A549 (cell line): ENCODE measurements at regions not wholly inside any gene's neighbourhood (a gene's known extent, or its start where the extent isn't known, plus 50 kb on each side); places are given as distances from the start of the nearest gene placed in this dataset.

Experiments
- ATAC-seq, 2 experiments: fragments of 200-7000 bp in 1 of 2; fragments of >200 bp in 1 of 2; cut with Nextera tagmentation in 1 of 2; cut with Tn5 transposase in 1 of 2; 3 replicates each; pipeline versions ENCODE4 v1.8.0 to v1.9.1; 2018 to 2020; ENCODE audit warnings: mild to moderate bottlenecking in 1 of 2, moderate library complexity in 1 of 2
- CTCF ChIA-PET: fragments of 300-600 bp; sonication (Branson Sonifier 250); formaldehyde crosslinking; extraction: SDS; loops from one replicate; lab custom pipeline; 2021; ENCODE audit warnings: antibody characterized with exemption, inconsistent platforms; lab: Yijun Ruan, JAX
- POLR2A ChIA-PET: fragments of 350-600 bp; formaldehyde crosslinking; extraction: SDS; loops from one replicate; lab custom pipeline; 2021; ENCODE audit warnings: antibody characterized with exemption, inconsistent platforms; lab: Yijun Ruan, JAX
- DNase-seq, 2 experiments: peaks; one replicate each; pipeline versions ENCODE4 v3.0.0 to v3.0.0-alpha.2; 2011 to 2016; ENCODE audit warnings: low read depth in 1 of 2, low spot score in 1 of 2
- FAIRE-seq: peaks from 2 replicates; lab custom pipeline; 2011; peaks lifted over from hg19 to GRCh38; lab: Jason Lieb, UNC
- H3K27ac ChIP-seq, 2 experiments: fragments of >200 bp; sonication (Bioruptor Twin); formaldehyde crosslinking; 3 replicates each; pipeline ENCODE4 v1.5.1; 2016 to 2017
- H3K4me1 ChIP-seq: fragments of >200 bp; sonication (Bioruptor Twin); formaldehyde crosslinking; 3 replicates; pipeline ENCODE4 v1.6.1; 2016
- H3K4me2 ChIP-seq: fragments of >200 bp; sonication (Bioruptor Twin); formaldehyde crosslinking; 3 replicates; pipeline ENCODE4 v1.6.1; 2016
- H3K4me3 ChIP-seq: fragments of >200 bp; sonication (Bioruptor Twin); formaldehyde crosslinking; 3 replicates; pipeline ENCODE4 v1.5.1; 2016
- H3K9me3 ChIP-seq: fragments of >200 bp; sonication (Bioruptor Twin); formaldehyde crosslinking; 3 replicates; pipeline ENCODE4 v1.6.1; 2016
- BHLHE40 ChIP-seq: IDR thresholded peaks from 2 replicates; pipeline ENCODE4 v1.6.1; 2012; ENCODE audit warnings: low read depth, low read length, inconsistent platforms
- CBX2 ChIP-seq: fragments of 200-600 bp; sonication (generic); IDR thresholded peaks from 2 replicates; pipeline ENCODE4 v1.6.1; 2016; ENCODE audit warnings: low read depth, mild to moderate bottlenecking, borderline replicate concordance
- CEBPB ChIP-seq, 2 experiments: fragments of >200 bp in 1 of 2; sonication (Bioruptor Twin) in 1 of 2; formaldehyde crosslinking in 1 of 2; IDR thresholded peaks; 2 replicates each; pipeline ENCODE4 v1.6.1; 2012 to 2016
- E2F6 ChIP-seq: IDR thresholded peaks from 2 replicates; pipeline ENCODE4 v1.6.1; 2012; ENCODE audit warnings: low read depth, borderline replicate concordance
- EHF ChIP-seq: fragments of 250-450 bp; sonication (Bioruptor Pico); IDR thresholded peaks from 2 replicates; pipeline ENCODE4 v1.5.0; 2020; ENCODE audit warnings: mild to moderate bottlenecking
- EP300 ChIP-seq, 2 experiments: fragments of >200 bp; sonication (Bioruptor Twin); formaldehyde crosslinking; IDR thresholded peaks; 2 replicates in 1 of 2; 3 replicates in 1 of 2; pipeline ENCODE4 v1.6.1; 2016 to 2017
- ESRRA ChIP-seq: fragments of 150-350 bp; IDR thresholded peaks from 2 replicates; pipeline ENCODE4 v1.6.1; 2014; ENCODE audit warnings: mild to moderate bottlenecking, low read length, borderline replicate concordance
- FOSL2 ChIP-seq, 2 experiments: fragments of 450-650 bp in 1 of 2; fragments of >200 bp in 1 of 2; sonication (Bioruptor Twin) in 1 of 2; formaldehyde crosslinking; IDR thresholded peaks; 2 replicates each; pipeline versions ENCODE4 v1.5.0 to v1.6.1; 2016 to 2020; ENCODE audit warnings: mild to moderate bottlenecking in 1 of 2, moderate library complexity in 1 of 2
- HOXA7 ChIP-seq: fragments of 250-450 bp; sonication (Bioruptor Pico); IDR thresholded peaks from 2 replicates; pipeline ENCODE4 v1.5.0; 2020; ENCODE audit warnings: mild to moderate bottlenecking, moderate library complexity
- JUNB ChIP-seq: fragments of >200 bp; sonication (Bioruptor Twin); formaldehyde crosslinking; IDR thresholded peaks from 2 replicates; pipeline ENCODE4 v1.6.1; 2016
- KDM1A ChIP-seq: fragments of 200-600 bp; sonication (generic); IDR thresholded peaks from 2 replicates; pipeline ENCODE4 v1.6.1; 2016; ENCODE audit warnings: low read depth, mild to moderate bottlenecking
- MAZ ChIP-seq: fragments of 150-350 bp; IDR thresholded peaks from 2 replicates; pipeline ENCODE4 v1.6.1; 2014; ENCODE audit warnings: antibody characterized with exemption, low read depth, low read length, borderline replicate concordance
- MYC ChIP-seq: IDR thresholded peaks from 2 replicates; pipeline ENCODE4 v1.6.1; 2012; ENCODE audit warnings: mild to moderate bottlenecking, inconsistent platforms, low read length, improper control_type of control experiment, borderline replicate concordance
- NFE2L2 ChIP-seq: fragments of 150-350 bp; conservative IDR thresholded peaks from 2 replicates; pipeline ENCODE4 v1.6.1; 2014; ENCODE audit warnings: low read length
- NPAS2 ChIP-seq: fragments of 250-450 bp; sonication (Bioruptor Pico); IDR thresholded peaks from 2 replicates; pipeline ENCODE4 v1.8.0; 2022; ENCODE audit warnings: mild to moderate bottlenecking, moderate library complexity, borderline replicate concordance
- NR3C1 ChIP-seq: fragments of >200 bp; sonication (Bioruptor Twin); formaldehyde crosslinking; IDR thresholded peaks from 3 replicates; pipeline ENCODE4 v1.6.1; 2017
- PHF8 ChIP-seq: fragments of 200-600 bp; sonication (generic); IDR thresholded peaks from 2 replicates; pipeline ENCODE4 v1.6.1; 2016; ENCODE audit warnings: low read depth, mild to moderate bottlenecking, antibody characterized with exemption, moderate library complexity, borderline replicate concordance
- RAD21 ChIP-seq, 2 experiments: fragments of >200 bp in 1 of 2; sonication (Bioruptor Twin) in 1 of 2; formaldehyde crosslinking in 1 of 2; IDR thresholded peaks in 1 of 2; conservative IDR thresholded peaks in 1 of 2; 2 replicates in 1 of 2; 3 replicates in 1 of 2; pipeline ENCODE4 v1.6.1; 2012 to 2018; ENCODE audit warnings: inconsistent platforms in 1 of 2
- RARB ChIP-seq: fragments of 250-450 bp; sonication (Bioruptor Pico); IDR thresholded peaks from 2 replicates; pipeline ENCODE4 v1.8.0; 2021; ENCODE audit warnings: mild to moderate bottlenecking, moderate library complexity
- RCOR1 ChIP-seq: fragments of 150-350 bp; IDR thresholded peaks from 2 replicates; pipeline ENCODE4 v1.6.1; 2014; ENCODE audit warnings: antibody characterized with exemption, low read length, low read depth
- RFX5 ChIP-seq: fragments of 450-650 bp; IDR thresholded peaks from 2 replicates; pipeline ENCODE4 v1.7.1; 2014; ENCODE audit warnings: antibody characterized with exemption, mild to moderate bottlenecking, moderate library complexity
- RNF2 ChIP-seq: fragments of 200-600 bp; sonication (generic); IDR thresholded peaks from 2 replicates; pipeline ENCODE4 v1.6.1; 2016; ENCODE audit warnings: low read depth, mild to moderate bottlenecking, antibody characterized with exemption, moderate library complexity, borderline replicate concordance
- SMC3 ChIP-seq: fragments of >200 bp; sonication (Bioruptor Twin); formaldehyde crosslinking; IDR thresholded peaks from 3 replicates; pipeline ENCODE4 v1.6.1; 2018; ENCODE audit warnings: inconsistent platforms
- SREBF2 ChIP-seq: fragments of 450-650 bp; IDR thresholded peaks from 2 replicates; pipeline ENCODE4 v1.6.1; 2014; ENCODE audit warnings: mild to moderate bottlenecking, moderate library complexity
- TFCP2L1 ChIP-seq: fragments of 250-450 bp; sonication (Bioruptor Pico); IDR thresholded peaks from 2 replicates; pipeline ENCODE4 v1.5.0; 2021; ENCODE audit warnings: mild to moderate bottlenecking
- USF2 ChIP-seq: fragments of 450-650 bp; IDR thresholded peaks from 2 replicates; pipeline ENCODE4 v1.6.1; 2014; ENCODE audit warnings: antibody characterized with exemption
- ZC3H11A ChIP-seq: fragments of 450-650 bp; IDR thresholded peaks from 2 replicates; pipeline ENCODE4 v1.6.1; 2014; ENCODE audit warnings: antibody characterized with exemption, mild to moderate bottlenecking
- ZFP36 ChIP-seq: fragments of 450-650 bp; IDR thresholded peaks from 2 replicates; pipeline ENCODE4 v1.6.1; 2014; ENCODE audit warnings: borderline replicate concordance; ENCODE audit not compliant: partially characterized antibody
- WGBS: methylation state at CpG from one replicate; pipeline ENCODE4 v1.1.6; 2017; ENCODE audit errors: missing lambda C conversion rate; 5-methylcytosine and 5-hydroxymethylcytosine counted together
- TF ChIP-seq, protein P1 (sequence below): fragments of 250-450 bp; sonication (Bioruptor Pico); IDR thresholded peaks from 2 replicates; pipeline ENCODE4 v1.5.0; 2021; ENCODE audit warnings: mild to moderate bottlenecking, moderate library complexity, borderline replicate concordance
- TF ChIP-seq, protein P2 (sequence below): fragments of 250-450 bp; sonication (Bioruptor Pico); IDR thresholded peaks from 2 replicates; pipeline ENCODE4 v1.5.0; 2020; ENCODE audit warnings: low read depth, mild to moderate bottlenecking, moderate library complexity

DNA sequence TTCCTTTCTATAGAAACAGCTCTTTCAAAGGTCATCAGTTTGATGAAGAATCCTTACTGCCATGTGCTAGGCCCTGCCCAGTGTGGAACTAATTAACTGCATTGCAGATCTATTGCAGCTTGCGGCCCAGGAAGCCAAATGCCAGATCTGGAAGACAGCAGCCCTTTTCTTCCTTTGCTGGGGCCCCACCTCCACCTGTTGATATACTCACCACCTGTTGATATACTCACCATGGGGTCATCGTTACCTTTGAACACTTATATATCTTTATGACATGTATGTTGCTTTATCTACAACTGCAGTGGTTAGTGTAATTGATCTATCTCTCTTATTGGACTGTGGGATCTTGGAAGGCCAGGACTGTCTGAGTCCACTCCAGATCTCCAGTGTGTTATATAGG, 292.5 kb downstream of the ATP23 start (continued):
- TF ChIP-seq RNF2: no peak
- no peak for TF ChIP-seq CEBPB (IDR thresholded peaks at IDR 0.05)

GRCh38 chr12:58238411-58238810, 297.0 kb downstream of the ATP23 start:
- TF ChIP-seq FOSL2 (IDR thresholded peaks at IDR 0.05) (no peak), FOSL2 (CRISPR knock-in tag; IDR thresholded peaks at IDR 0.05) (no peak), NFE2L2 (no peak), MYC (no peak), KDM1A (no peak), ZC3H11A (no peak), MAZ (no peak), RCOR1 (no peak), CBX2 (no peak), JUNB (no peak), SREBF2 (no peak), USF2 (no peak), EHF (no peak), NR3C1 (no peak), RAD21 (conservative IDR thresholded peaks at IDR 0.05 in 1 of 2, IDR thresholded peaks at IDR 0.05 in 1 of 2) (no peak), PHF8 (no peak), TFCP2L1 (CRISPR knock-in tag) (no peak), RFX5 (no peak), EP300 (IDR thresholded peaks at IDR 0.05) (no peak), HOXA7 (CRISPR knock-in tag) (no peak), NPAS2 (CRISPR knock-in tag) (no peak)
- FAIRE-seq (no peak), ATAC-seq (no peak), DNase-seq (no peak)
- WGBS: 31% methylated on average over 3 of the region's 3 CpGs
- CTCF ChIA-PET: no interaction called here
- POLR2A ChIA-PET: no interaction called here
- no peaks in the 10 kb centered on the region for H3K4me1 ChIP-seq
- H3K4me2 ChIP-seq: no peak overlapping the region
- no peak overlapping the region for H3K27ac ChIP-seq
- no peaks in the 10 kb centered on the region for H3K9me3 ChIP-seq
- H3K4me3 ChIP-seq: no peak overlapping the region

GRCh38 chr12:58241099-58241498, 299.7 kb downstream of the ATP23 start:
- no peaks in the 10 kb centered on the region for H3K9me3 ChIP-seq
- CTCF ChIA-PET: no interaction called here
- no peak for TF ChIP-seq E2F6
- TF ChIP-seq, protein P1, sequence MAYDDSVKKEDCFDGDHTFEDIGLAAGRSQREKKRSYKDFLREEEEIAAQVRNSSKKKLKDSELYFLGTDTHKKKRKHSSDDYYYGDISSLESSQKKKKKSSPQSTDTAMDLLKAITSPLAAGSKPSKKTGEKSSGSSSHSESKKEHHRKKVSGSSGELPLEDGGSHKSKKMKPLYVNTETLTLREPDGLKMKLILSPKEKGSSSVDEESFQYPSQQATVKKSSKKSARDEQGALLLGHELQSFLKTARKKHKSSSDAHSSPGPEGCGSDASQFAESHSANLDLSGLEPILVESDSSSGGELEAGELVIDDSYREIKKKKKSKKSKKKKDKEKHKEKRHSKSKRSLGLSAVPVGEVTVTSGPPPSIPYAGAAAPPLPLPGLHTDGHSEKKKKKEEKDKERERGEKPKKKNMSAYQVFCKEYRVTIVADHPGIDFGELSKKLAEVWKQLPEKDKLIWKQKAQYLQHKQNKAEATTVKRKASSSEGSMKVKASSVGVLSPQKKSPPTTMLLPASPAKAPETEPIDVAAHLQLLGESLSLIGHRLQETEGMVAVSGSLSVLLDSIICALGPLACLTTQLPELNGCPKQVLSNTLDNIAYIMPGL (CRISPR knock-in tag): no peak
- TF ChIP-seq ZFP36: no peak
- TF ChIP-seq EHF: no peak
- TF ChIP-seq BHLHE40: no peak
- TF ChIP-seq SMC3: no peak
- TF ChIP-seq CEBPB (IDR thresholded peaks at IDR 0.05): no peak
- TF ChIP-seq ESRRA: no peak
- TF ChIP-seq, protein P2, sequence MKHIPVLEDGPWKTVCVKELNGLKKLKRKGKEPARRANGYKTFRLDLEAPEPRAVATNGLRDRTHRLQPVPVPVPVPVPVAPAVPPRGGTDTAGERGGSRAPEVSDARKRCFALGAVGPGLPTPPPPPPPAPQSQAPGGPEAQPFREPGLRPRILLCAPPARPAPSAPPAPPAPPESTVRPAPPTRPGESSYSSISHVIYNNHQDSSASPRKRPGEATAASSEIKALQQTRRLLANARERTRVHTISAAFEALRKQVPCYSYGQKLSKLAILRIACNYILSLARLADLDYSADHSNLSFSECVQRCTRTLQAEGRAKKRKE (CRISPR knock-in tag): no peak
- TF ChIP-seq ZC3H11A: no peak
- no peak for TF ChIP-seq RARB
- DNase-seq: no peak
- no peaks in the 10 kb centered on the region for H3K4me1 ChIP-seq
- WGBS: 26% methylated on average over 5 of the region's 5 CpGs
- FAIRE-seq: no peak
- H3K4me3 ChIP-seq: no peak overlapping the region
- POLR2A ChIA-PET: no interaction called here
- H3K4me2 ChIP-seq: no peak overlapping the region
- H3K27ac ChIP-seq: no peak overlapping the region
- ATAC-seq: no peak
